ENCODE measurements at regions not wholly inside any gene's neighbourhood (a gene's known extent, or its start where the extent isn't known, plus 50 kb on each side); places are given as distances from the start of the nearest gene placed in this dataset.

DNA sequence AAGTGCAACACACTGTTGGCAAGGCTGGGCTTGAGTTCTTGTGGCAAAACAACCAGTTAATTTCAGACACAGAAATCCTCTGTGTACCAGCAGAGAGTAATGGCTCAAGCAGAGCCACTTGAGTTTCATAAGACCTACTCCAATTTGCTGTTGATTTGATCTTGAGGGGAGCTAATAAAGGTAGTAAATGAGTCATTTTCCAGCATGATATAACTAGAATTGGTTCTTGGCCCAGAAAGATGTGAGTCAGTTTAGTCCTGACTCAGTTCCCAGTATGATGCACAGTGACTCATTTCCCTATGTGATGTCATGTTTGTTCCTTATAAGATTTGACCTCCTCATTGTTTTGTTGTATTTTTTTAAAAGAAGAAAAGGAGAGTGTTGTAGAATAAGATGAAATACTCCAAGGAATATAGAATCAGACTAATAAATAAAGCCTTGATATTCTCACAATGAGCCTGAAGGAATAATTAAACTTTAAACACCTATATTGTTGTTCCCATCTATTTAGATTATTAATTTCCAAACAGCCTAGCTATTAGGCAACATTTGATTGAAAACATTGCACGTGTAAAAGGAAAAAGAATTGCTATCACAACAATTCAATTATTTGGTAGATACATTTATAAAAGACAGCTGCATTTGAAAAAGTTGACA, 186.2 kb downstream of the REEP3 start:
- TF ChIP-seq, protein P1, sequence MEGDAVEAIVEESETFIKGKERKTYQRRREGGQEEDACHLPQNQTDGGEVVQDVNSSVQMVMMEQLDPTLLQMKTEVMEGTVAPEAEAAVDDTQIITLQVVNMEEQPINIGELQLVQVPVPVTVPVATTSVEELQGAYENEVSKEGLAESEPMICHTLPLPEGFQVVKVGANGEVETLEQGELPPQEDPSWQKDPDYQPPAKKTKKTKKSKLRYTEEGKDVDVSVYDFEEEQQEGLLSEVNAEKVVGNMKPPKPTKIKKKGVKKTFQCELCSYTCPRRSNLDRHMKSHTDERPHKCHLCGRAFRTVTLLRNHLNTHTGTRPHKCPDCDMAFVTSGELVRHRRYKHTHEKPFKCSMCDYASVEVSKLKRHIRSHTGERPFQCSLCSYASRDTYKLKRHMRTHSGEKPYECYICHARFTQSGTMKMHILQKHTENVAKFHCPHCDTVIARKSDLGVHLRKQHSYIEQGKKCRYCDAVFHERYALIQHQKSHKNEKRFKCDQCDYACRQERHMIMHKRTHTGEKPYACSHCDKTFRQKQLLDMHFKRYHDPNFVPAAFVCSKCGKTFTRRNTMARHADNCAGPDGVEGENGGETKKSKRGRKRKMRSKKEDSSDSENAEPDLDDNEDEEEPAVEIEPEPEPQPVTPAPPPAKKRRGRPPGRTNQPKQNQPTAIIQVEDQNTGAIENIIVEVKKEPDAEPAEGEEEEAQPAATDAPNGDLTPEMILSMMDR (IDR thresholded peaks at IDR 0.05): no peak
- no peak for TF ChIP-seq EZH2phosphoT487 (IDR thresholded peaks at IDR 0.05)
- no peak for TF ChIP-seq EZH2 (IDR thresholded peaks at IDR 0.05)

Data from neural progenitor cell (in vitro differentiated cells).